ELR (cell line): ENCODE measurements at regions not wholly inside any gene's neighbourhood (a gene's known extent, or its start where the extent isn't known, plus 50 kb on each side); places are given as distances from the start of the nearest gene placed in this dataset.

Experiments
- DNase-seq: peaks from one replicate; pipeline ENCODE4 v3.0.0-alpha.2; 2015; ENCODE audit warnings: low read depth

GRCh38 chr1:29645586-29645985 lies 409.3 kb downstream of the PTPRU start:
- DNase-seq = no peak

GRCh38 chr1:29644812-29645211 lies 408.5 kb downstream of the PTPRU start:
- no peak for DNase-seq

GRCh38 chr1:29643838-29644440 lies 407.6 kb downstream of the PTPRU start:
- DNase-seq = no peak

GRCh38 chr1:29643281-29643680 lies 407.0 kb downstream of the PTPRU start:
- no peak for DNase-seq

GRCh38 chr1:29642519-29642918 lies 406.2 kb downstream of the PTPRU start:
- no peak for DNase-seq

GRCh38 chr1:29641921-29642320 lies 405.6 kb downstream of the PTPRU start:
- DNase-seq = no peak

- DNase-seq = no peak
These were observed 404.1 kb downstream of the PTPRU start for GRCh38 chr1:29640428-29640785.

- peak; percentile 92 for DNase-seq
These were observed 403.6 kb downstream of the PTPRU start for GRCh38 chr1:29639741-29640427.

GRCh38 chr1:29639156-29639736 lies 402.9 kb downstream of the PTPRU start:
- no peak for DNase-seq

- no peak for DNase-seq
These were observed 402.0 kb downstream of the PTPRU start for GRCh38 chr1:29638281-29638680.

GRCh38 chr1:29636936-29637335 lies 400.6 kb downstream of the PTPRU start:
- no peak for DNase-seq

GRCh38 chr1:29635501-29636263 lies 399.4 kb downstream of the PTPRU start:
- no peak for DNase-seq

GRCh38 chr1:29634746-29635335 lies 398.5 kb downstream of the PTPRU start:
- DNase-seq = no peak

- no peak for DNase-seq
These were observed 398.0 kb downstream of the PTPRU start for GRCh38 chr1:29634324-29634723.

GRCh38 chr1:29633771-29634170 lies 397.4 kb downstream of the PTPRU start:
- DNase-seq = no peak

- DNase-seq = no peak
These were observed 396.7 kb downstream of the PTPRU start for GRCh38 chr1:29632806-29633615.

GRCh38 chr1:29631836-29632805 lies 395.8 kb downstream of the PTPRU start:
- no peak for DNase-seq

- no peak for DNase-seq
These were observed 395.0 kb downstream of the PTPRU start for GRCh38 chr1:29631361-29631760.

GRCh38 chr1:29630756-29631155 lies 394.4 kb downstream of the PTPRU start:
- no peak for DNase-seq

- DNase-seq = no peak
These were observed 393.6 kb downstream of the PTPRU start for GRCh38 chr1:29629814-29630516.
